GM21786 (cell line): ENCODE measurements at regions not wholly inside any gene's neighbourhood (a gene's known extent, or its start where the extent isn't known, plus 50 kb on each side); places are given as distances from the start of the nearest gene placed in this dataset.
"Not testable (repeated sequence)": the region's sequence is repeated elsewhere in the genome, so short reads cannot be mapped to it uniquely, and the experiment has no call there.

Source experiments
- ATAC-seq: cut with Tn5 transposase; IDR thresholded peaks from one replicate; pipeline ENCODE4 v1.9.1; 2021; ENCODE audit not compliant: unreplicated experiment

- no peak for ATAC-seq
Measured at GRCh38 chr5:8693341-8693844, 824.4 kb downstream of the MTRR start.

GRCh38 chr5:8694545-8694944 is 825.6 kb downstream of the MTRR start:
- ATAC-seq: no peak

- no peak for ATAC-seq
Measured at GRCh38 chr5:8695902-8696845, 827.2 kb downstream of the MTRR start.

- ATAC-seq: no peak
Measured at GRCh38 chr5:8700222-8700621, 831.3 kb downstream of the MTRR start.

- ATAC-seq: no peak
Measured at GRCh38 chr5:8700671-8701070, 831.7 kb downstream of the MTRR start.

- no peak for ATAC-seq
Measured at GRCh38 chr5:8701251-8701650, 832.3 kb downstream of the MTRR start.

GRCh38 chr5:8710426-8710930 is 835.4 kb downstream of the SEMA5A start:
- no peak for ATAC-seq

- no peak for ATAC-seq
Measured at GRCh38 chr5:8714198-8714597, 831.7 kb downstream of the SEMA5A start.

GRCh38 chr5:8714861-8715260 is 831.0 kb downstream of the SEMA5A start:
- ATAC-seq: no peak

GRCh38 chr5:8719796-8720195 is 826.1 kb downstream of the SEMA5A start:
- ATAC-seq: no peak

- ATAC-seq: no peak
Measured at GRCh38 chr5:8720506-8720905, 825.4 kb downstream of the SEMA5A start.

- no peak for ATAC-seq
Measured at GRCh38 chr5:8721536-8721935, 824.3 kb downstream of the SEMA5A start.

- no peak for ATAC-seq
Measured at GRCh38 chr5:8726383-8727036, 819.4 kb downstream of the SEMA5A start.

- no peak for ATAC-seq
Measured at GRCh38 chr5:8727396-8727795, 818.5 kb downstream of the SEMA5A start.

- no peak for ATAC-seq
Measured at GRCh38 chr5:8729437-8729836, 816.4 kb downstream of the SEMA5A start.

GRCh38 chr5:8730194-8730593 is 815.7 kb downstream of the SEMA5A start:
- no peak for ATAC-seq

GRCh38 chr5:8731110-8731509 is 814.8 kb downstream of the SEMA5A start:
- not testable (repeated sequence) for ATAC-seq

GRCh38 chr5:8740595-8740994 is 805.3 kb downstream of the SEMA5A start:
- no peak for ATAC-seq

GRCh38 chr5:8749556-8749955 is 796.3 kb downstream of the SEMA5A start:
- ATAC-seq: no peak

GRCh38 chr5:8750100-8750499 is 795.8 kb downstream of the SEMA5A start:
- no peak for ATAC-seq

GRCh38 chr5:8751971-8752370 is 793.9 kb downstream of the SEMA5A start:
- no peak for ATAC-seq

GRCh38 chr5:8752595-8752994 is 793.3 kb downstream of the SEMA5A start:
- ATAC-seq: no peak
